ENCODE measurements at regions not wholly inside any gene's neighbourhood (a gene's known extent, or its start where the extent isn't known, plus 50 kb on each side); places are given as distances from the start of the nearest gene placed in this dataset.

- DNase-seq (ENCODE audit: low read depth in 4 of 4, low spot score in 3 of 4), result no peak
Observed at GRCh38 chr11:127632546-127632945, 632.0 kb upstream of the KIRREL3 start.

- DNase-seq (ENCODE audit: low read depth in 4 of 4, low spot score in 3 of 4), result no peak
Observed at GRCh38 chr11:127631974-127632373, 631.4 kb upstream of the KIRREL3 start.

GRCh38 chr11:127629200-127629599, 628.6 kb upstream of the KIRREL3 start:
- DNase-seq (ENCODE audit: low read depth in 4 of 4, low spot score in 3 of 4), result no peak

- DNase-seq (ENCODE audit: low read depth in 4 of 4, low spot score in 3 of 4), result no peak
Observed at GRCh38 chr11:127628458-127628785, 627.9 kb upstream of the KIRREL3 start.

GRCh38 chr11:127627629-127628457, 627.3 kb upstream of the KIRREL3 start:
- no peak for DNase-seq (ENCODE audit: low read depth in 4 of 4, low spot score in 3 of 4)

- DNase-seq (ENCODE audit: low read depth in 4 of 4, low spot score in 3 of 4), result no peak
Observed at GRCh38 chr11:127627204-127627603, 626.6 kb upstream of the KIRREL3 start.

GRCh38 chr11:127625402-127625801, 624.8 kb upstream of the KIRREL3 start:
- DNase-seq (ENCODE audit: low read depth in 4 of 4, low spot score in 3 of 4), result no peak

GRCh38 chr11:127624306-127624856, 623.8 kb upstream of the KIRREL3 start:
- no peak for DNase-seq (ENCODE audit: low read depth in 4 of 4, low spot score in 3 of 4)

GRCh38 chr11:127622686-127623085, 622.1 kb upstream of the KIRREL3 start:
- no peak for DNase-seq (ENCODE audit: low read depth in 4 of 4, low spot score in 3 of 4)

GRCh38 chr11:127620671-127621070, 620.1 kb upstream of the KIRREL3 start:
- no peak for DNase-seq (ENCODE audit: low read depth in 4 of 4, low spot score in 3 of 4)

GRCh38 chr11:127619946-127620345, 619.4 kb upstream of the KIRREL3 start:
- DNase-seq (ENCODE audit: low read depth in 4 of 4, low spot score in 3 of 4), result no peak

- no peak for DNase-seq (ENCODE audit: low read depth in 4 of 4, low spot score in 3 of 4)
Observed at GRCh38 chr11:127618721-127619120, 618.2 kb upstream of the KIRREL3 start.

- DNase-seq (ENCODE audit: low read depth in 4 of 4, low spot score in 3 of 4), result no peak
Observed at GRCh38 chr11:127616158-127616557, 615.6 kb upstream of the KIRREL3 start.

- DNase-seq (ENCODE audit: low read depth in 4 of 4, low spot score in 3 of 4), result no peak
Observed at GRCh38 chr11:127612607-127613006, 612.0 kb upstream of the KIRREL3 start.

GRCh38 chr11:127609025-127609773, 608.6 kb upstream of the KIRREL3 start:
- DNase-seq (ENCODE audit: low read depth in 4 of 4, low spot score in 3 of 4), result no peak

GRCh38 chr11:127607487-127608085, 607.0 kb upstream of the KIRREL3 start:
- DNase-seq (ENCODE audit: low read depth in 4 of 4, low spot score in 3 of 4), result no peak

- DNase-seq (ENCODE audit: low read depth in 4 of 4, low spot score in 3 of 4), result no peak
Observed at GRCh38 chr11:127601578-127601977, 601.0 kb upstream of the KIRREL3 start.

- no peak for DNase-seq (ENCODE audit: low read depth in 4 of 4, low spot score in 3 of 4)
Observed at GRCh38 chr11:127600674-127601073, 600.1 kb upstream of the KIRREL3 start.

GRCh38 chr11:127598476-127598875, 597.9 kb upstream of the KIRREL3 start:
- no peak for DNase-seq (ENCODE audit: low read depth in 4 of 4, low spot score in 3 of 4)

GRCh38 chr11:127596433-127596832, 595.9 kb upstream of the KIRREL3 start:
- no peak for DNase-seq (ENCODE audit: low read depth in 4 of 4, low spot score in 3 of 4)

GRCh38 chr11:127592371-127592770, 591.8 kb upstream of the KIRREL3 start:
- DNase-seq (ENCODE audit: low read depth in 4 of 4, low spot score in 3 of 4), result no peak

All from right renal pelvis (tissue), 4 donors.